ENCODE measurements at regions not wholly inside any gene's neighbourhood (a gene's known extent, or its start where the extent isn't known, plus 50 kb on each side); places are given as distances from the start of the nearest gene placed in this dataset.

DNA sequence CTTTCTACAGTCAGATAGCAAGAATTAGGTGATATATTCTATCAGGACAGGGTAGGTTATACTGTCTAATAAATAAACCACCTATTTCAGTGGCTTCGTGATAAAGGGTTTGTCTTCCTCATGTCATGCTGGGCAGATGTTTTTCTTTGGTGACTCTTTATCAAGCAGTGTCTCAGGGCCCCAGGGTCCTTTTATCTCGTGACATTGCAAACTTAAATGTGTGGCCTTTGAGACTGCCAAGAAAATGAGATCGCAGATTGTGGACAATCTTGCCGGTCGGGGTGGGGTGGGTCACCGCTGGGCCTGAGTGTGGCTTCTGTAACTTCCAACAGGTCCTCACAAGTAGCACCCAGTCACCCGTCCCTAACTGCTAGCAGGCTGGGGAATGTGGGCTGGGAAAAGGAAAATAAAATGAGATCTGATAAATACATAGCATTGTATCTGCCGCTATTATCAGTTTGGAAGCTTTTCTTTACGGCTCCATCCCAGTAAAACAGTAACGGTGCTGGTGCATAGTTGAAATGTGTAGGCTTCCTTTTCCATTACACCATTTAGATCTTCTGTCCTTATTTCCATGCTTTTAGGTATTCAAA, 50.5 kb upstream of the BMP6 start:
- Histone ChIP-seq H3K4me3 (ENCODE audit: low read depth in 2 of 2, low read length in 1 of 2) (no peak overlapping the region), H4K20me1 (ENCODE audit: insufficient read depth) (no peaks in the 10 kb centered on the region), H3K9me3 (no peaks in the 10 kb centered on the region), H3K36me3 (replicated peaks in 1 of 2; ENCODE audit: control insufficient read depth in 1 of 2, insufficient read depth in 2 of 2, low read length in 1 of 2) (no peaks in the 10 kb centered on the region), H3K4me2 (no peak overlapping the region), H3K9ac (no peak overlapping the region), H3F3A (replicated peaks; ENCODE audit: insufficient read depth) (peaks cover 7% of the 10 kb centered on the region), H3K79me2 (ENCODE audit: insufficient read depth) (no peaks in the 10 kb centered on the region), H3K27ac (ENCODE audit: low read depth in 2 of 2, low read length in 1 of 2) (no peak overlapping the region), H3K9me2 (no peaks in the 10 kb centered on the region), H3K27me3 (ENCODE audit: insufficient read depth) (peaks cover 86% of the 10 kb centered on the region), H3K4me1 (ENCODE audit: control insufficient read depth in 1 of 2, insufficient read depth in 2 of 2, low read depth in 1 of 2, low read length in 1 of 2) (no peaks in the 10 kb centered on the region), H2AFZ (ENCODE audit: low read depth) (no peak overlapping the region)
- POLR2A ChIA-PET, result no interaction called here
- no peak for TF ChIP-seq MXI1 (IDR thresholded peaks at IDR 0.05; ENCODE audit: low read depth, low read length)
- TF ChIP-seq JUND (IDR thresholded peaks at IDR 0.05), result no peak
- TF ChIP-seq, protein P1, sequence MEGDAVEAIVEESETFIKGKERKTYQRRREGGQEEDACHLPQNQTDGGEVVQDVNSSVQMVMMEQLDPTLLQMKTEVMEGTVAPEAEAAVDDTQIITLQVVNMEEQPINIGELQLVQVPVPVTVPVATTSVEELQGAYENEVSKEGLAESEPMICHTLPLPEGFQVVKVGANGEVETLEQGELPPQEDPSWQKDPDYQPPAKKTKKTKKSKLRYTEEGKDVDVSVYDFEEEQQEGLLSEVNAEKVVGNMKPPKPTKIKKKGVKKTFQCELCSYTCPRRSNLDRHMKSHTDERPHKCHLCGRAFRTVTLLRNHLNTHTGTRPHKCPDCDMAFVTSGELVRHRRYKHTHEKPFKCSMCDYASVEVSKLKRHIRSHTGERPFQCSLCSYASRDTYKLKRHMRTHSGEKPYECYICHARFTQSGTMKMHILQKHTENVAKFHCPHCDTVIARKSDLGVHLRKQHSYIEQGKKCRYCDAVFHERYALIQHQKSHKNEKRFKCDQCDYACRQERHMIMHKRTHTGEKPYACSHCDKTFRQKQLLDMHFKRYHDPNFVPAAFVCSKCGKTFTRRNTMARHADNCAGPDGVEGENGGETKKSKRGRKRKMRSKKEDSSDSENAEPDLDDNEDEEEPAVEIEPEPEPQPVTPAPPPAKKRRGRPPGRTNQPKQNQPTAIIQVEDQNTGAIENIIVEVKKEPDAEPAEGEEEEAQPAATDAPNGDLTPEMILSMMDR (IDR thresholded peaks at IDR 0.05), result no peak
- no peak for TF ChIP-seq CHD2 (IDR thresholded peaks at IDR 0.05; ENCODE audit: low read length, partially characterized antibody)
- DNase-seq, result no peak
- WGBS (ENCODE audit: low lambda C conversion rate), result 19% methylated on average over 10 of the region's 10 CpGs
- CTCF ChIA-PET, result no interaction called here
